Caco-2 (cell line): ENCODE measurements at regions not wholly inside any gene's neighbourhood (a gene's known extent, or its start where the extent isn't known, plus 50 kb on each side); places are given as distances from the start of the nearest gene placed in this dataset.

Experiments used
- BruUV-seq: library from RNA; stranded (reverse); fragments of 400-500 nt; replicated peaks from 2 replicates; lab custom pipeline; 2021; lab: Mats Ljungman, UMichigan
- CTCF ChIA-PET: fragments of 300-600 bp; sonication (Branson Sonifier 250); formaldehyde crosslinking; loops from one replicate; lab custom pipeline; 2022; ENCODE audit warnings: antibody characterized with exemption; lab: Charles Lee
- POLR2A ChIA-PET: fragments of 300-600 bp; sonication (Branson Sonifier 250); formaldehyde crosslinking; loops from one replicate; lab custom pipeline; 2022; ENCODE audit warnings: antibody characterized with exemption; lab: Charles Lee
- DNase-seq, 2 experiments: peaks; one replicate each; pipeline versions ENCODE4 v3.0.0 to v3.0.0-alpha.2; 2020 to 2022
- H3K27me3 ChIP-seq: replicated peaks from 2 replicates; pipeline ENCODE4 v1.6.0; 2011; ENCODE audit warnings: low read length; ENCODE audit not compliant: control insufficient read depth, insufficient read depth
- H3K36me3 ChIP-seq: 2 replicates; pipeline ENCODE4 v1.5.1; 2011; ENCODE audit warnings: low read length; ENCODE audit not compliant: control insufficient read depth, insufficient read depth
- H3K4me1 ChIP-seq: fragments of 250-450 bp; sonication (Bioruptor Pico); 2 replicates; pipeline ENCODE4 v1.5.1; 2020; ENCODE audit warnings: mild to moderate bottlenecking
- H3K4me3 ChIP-seq: 2 replicates; pipeline ENCODE4 v1.5.1; 2011; ENCODE audit warnings: low read depth, mild to moderate bottlenecking, control low read depth, low read length
- H3K9me3 ChIP-seq: fragments of 250-450 bp; sonication (Bioruptor Pico); 2 replicates; pipeline ENCODE4 v1.5.1; 2020; ENCODE audit warnings: mild to moderate bottlenecking, moderate library complexity
- H3K27ac Mint-ChIP-seq: one replicate; pipeline ENCODE4 v1.8.0; 2022; ENCODE audit warnings: mixed read lengths; ENCODE audit not compliant: unreplicated experiment
- H3K27me3 Mint-ChIP-seq: one replicate; pipeline ENCODE4 v1.8.0; 2022; ENCODE audit warnings: mixed read lengths; ENCODE audit not compliant: insufficient read depth, unreplicated experiment
- H3K36me3 Mint-ChIP-seq: one replicate; pipeline ENCODE4 v1.8.0; 2022; ENCODE audit warnings: mild to moderate bottlenecking, mixed read lengths; ENCODE audit not compliant: insufficient read depth, unreplicated experiment
- H3K4me1 Mint-ChIP-seq: one replicate; pipeline ENCODE4 v1.8.0; 2022; ENCODE audit warnings: low read depth, mixed read lengths; ENCODE audit not compliant: unreplicated experiment
- H3K4me3 Mint-ChIP-seq: one replicate; pipeline ENCODE4 v1.8.0; 2022; ENCODE audit warnings: mild to moderate bottlenecking, moderate library complexity, mixed read lengths; ENCODE audit not compliant: unreplicated experiment
- H3K9me3 Mint-ChIP-seq: one replicate; pipeline ENCODE4 v1.8.0; 2022; ENCODE audit warnings: mixed read lengths; ENCODE audit not compliant: unreplicated experiment
- CTCF ChIP-seq, 2 experiments: fragments of 200-600 bp in 1 of 2; IDR thresholded peaks; 1 replicate in 1 of 2; 2 replicates in 1 of 2; pipeline versions ENCODE4 v1.5.1 to v1.8.0; 2011 to 2022; ENCODE audit warnings: antibody characterized with exemption in 1 of 2, control low read depth in 1 of 2, inconsistent platforms in 1 of 2, low read depth in 1 of 2, low read length in 1 of 2, mild to moderate bottlenecking in 1 of 2, moderate library complexity in 1 of 2; ENCODE audit not compliant: insufficient read depth in 1 of 2, severe bottlenecking in 1 of 2, unreplicated experiment in 1 of 2
- intact Hi-C: fragments of 100-400 bp; cut with micrococcal nuclease; formaldehyde crosslinking; loops from one replicate; pipeline ENCODE4 v1.10.0; 2022; ENCODE audit not compliant: unreplicated experiment

- POLR2A ChIA-PET = no interaction called here
- Mint-ChIP-seq H3K27ac (no peak overlapping the region), H3K4me3 (no peak overlapping the region), H3K27me3 (no peaks in the 10 kb centered on the region), H3K36me3 (no peaks in the 10 kb centered on the region), H3K4me1 (no peaks in the 10 kb centered on the region), H3K9me3 (no peaks in the 10 kb centered on the region)
- no peak for TF ChIP-seq CTCF (IDR thresholded peaks at IDR 0.05; ENCODE audit: insufficient read depth in 1 of 2, low read depth in 1 of 2, low read length in 1 of 2, severe bottlenecking in 1 of 2, unreplicated experiment in 1 of 2)
- intact Hi-C loops = no loop called here
- Histone ChIP-seq H3K9me3 (no peaks in the 10 kb centered on the region), H3K36me3 (no peaks in the 10 kb centered on the region), H3K27me3 (no peaks in the 10 kb centered on the region), H3K4me1 (no peaks in the 10 kb centered on the region), H3K4me3 (no peak overlapping the region)
- CTCF ChIA-PET = no interaction called here
- no peak for DNase-seq
- BruUV-seq = no TSS peak
Measured at GRCh38 chr12:78390920-78391319, 473.7 kb upstream of the SYT1 start.

GRCh38 chr12:78392918-78393317 lies 471.7 kb upstream of the SYT1 start:
- ChIA-PET POLR2A (no interaction called here), CTCF (interaction anchor here (0.5 kb wide), 1 partner anchor 11 kb away, joined by 3 read pairs; no protein-coding TSS in a partner anchor)

GRCh38 chr12:78395961-78396360 lies 468.6 kb upstream of the SYT1 start:
- peaks cover 7% of the 10 kb centered on the region for H3K27me3 Mint-ChIP-seq
- POLR2A ChIA-PET = no interaction called here
- no peak overlapping the region for H3K4me3 ChIP-seq
- no peaks in the 10 kb centered on the region for H3K4me1 ChIP-seq
- intact Hi-C loops = no loop called here
- no peaks in the 10 kb centered on the region for H3K9me3 ChIP-seq
- H3K4me3 Mint-ChIP-seq = no peak overlapping the region
- DNase-seq = no peak
- H3K27me3 ChIP-seq = no peaks in the 10 kb centered on the region
- CTCF ChIA-PET = no interaction called here
- TF ChIP-seq CTCF (IDR thresholded peaks at IDR 0.05; ENCODE audit: insufficient read depth in 1 of 2, low read depth in 1 of 2, low read length in 1 of 2, severe bottlenecking in 1 of 2, unreplicated experiment in 1 of 2) = no peak
- H3K36me3 Mint-ChIP-seq = no peaks in the 10 kb centered on the region
- no peak overlapping the region for H3K27ac Mint-ChIP-seq
- no peaks in the 10 kb centered on the region for H3K36me3 ChIP-seq
- no TSS peak for BruUV-seq
- H3K9me3 Mint-ChIP-seq = no peaks in the 10 kb centered on the region
- no peaks in the 10 kb centered on the region for H3K4me1 Mint-ChIP-seq

More at GRCh38 chr12:78392918-78393317, 471.7 kb upstream of the SYT1 start:
- Histone ChIP-seq H3K4me1 (no peaks in the 10 kb centered on the region), H3K27me3 (no peaks in the 10 kb centered on the region), H3K4me3 (no peak overlapping the region), H3K9me3 (no peaks in the 10 kb centered on the region), H3K36me3 (no peaks in the 10 kb centered on the region)
- H3K27ac Mint-ChIP-seq = no peak overlapping the region
- TF ChIP-seq CTCF (IDR thresholded peaks at IDR 0.05; ENCODE audit: insufficient read depth in 1 of 2, low read depth in 1 of 2, low read length in 1 of 2, severe bottlenecking in 1 of 2, unreplicated experiment in 1 of 2) = peak in 1 of 2 experiments; percentile 12
- no peak for DNase-seq
- H3K4me3 Mint-ChIP-seq = no peak overlapping the region
- H3K4me1 Mint-ChIP-seq = no peaks in the 10 kb centered on the region
- no TSS peak for BruUV-seq
- H3K9me3 Mint-ChIP-seq = no peaks in the 10 kb centered on the region
- intact Hi-C loops = no loop called here
- peaks cover 1% of the 10 kb centered on the region for H3K27me3 Mint-ChIP-seq
- no peaks in the 10 kb centered on the region for H3K36me3 Mint-ChIP-seq
